Panc1 (cell line): ENCODE measurements at regions not wholly inside any gene's neighbourhood (a gene's known extent, or its start where the extent isn't known, plus 50 kb on each side); places are given as distances from the start of the nearest gene placed in this dataset.

Experiments used
- ATAC-seq: fragments of 200-7000 bp; cut with Tn5 transposase; 2 replicates; pipeline ENCODE4 v1.9.1; 2020; ENCODE audit warnings: mild to moderate bottlenecking, moderate library complexity
- BruUV-seq: library from RNA; stranded (reverse); fragments of 400-500 nt; replicated peaks from 2 replicates; lab custom pipeline; 2021; lab: Mats Ljungman, UMichigan
- CTCF ChIA-PET: fragments of 300-600 bp; sonication (Branson Sonifier 250); formaldehyde crosslinking; loops from one replicate; lab custom pipeline; 2022; ENCODE audit warnings: antibody characterized with exemption; lab: Charles Lee
- POLR2A ChIA-PET: fragments of 300-600 bp; sonication (Branson Sonifier 250); formaldehyde crosslinking; loops from one replicate; lab custom pipeline; 2022; ENCODE audit warnings: antibody characterized with exemption; lab: Charles Lee
- DNase-seq: peaks from one replicate; pipeline ENCODE4 v3.0.0-alpha.2; 2010; ENCODE audit warnings: low read depth, low spot score
- H3K27ac ChIP-seq: 2 replicates; pipeline ENCODE4 v1.5.1; 2011; ENCODE audit warnings: mild to moderate bottlenecking, low read length, inconsistent platforms
- H3K27me3 ChIP-seq: fragments of 200-500 bp; sonication (Bioruptor generic); 2 replicates; pipeline ENCODE4 v1.6.0; 2014; ENCODE audit warnings: low read length, inconsistent platforms; ENCODE audit not compliant: control insufficient read depth, insufficient read depth
- H3K36me3 ChIP-seq: fragments of 200-500 bp; sonication (Bioruptor generic); 2 replicates; pipeline ENCODE4 v1.5.1; 2014; ENCODE audit warnings: inconsistent platforms, mild to moderate bottlenecking, low read length, moderate library complexity; ENCODE audit not compliant: control insufficient read depth, insufficient read depth
- H3K4me1 ChIP-seq: 2 replicates; pipeline ENCODE4 v1.5.1; 2011; ENCODE audit warnings: inconsistent platforms, mild to moderate bottlenecking, low read length, moderate library complexity; ENCODE audit not compliant: control insufficient read depth, insufficient read depth
- H3K4me3 ChIP-seq, 2 experiments: 2 replicates each; pipeline ENCODE4 v1.5.1; 2011 to 2012; ENCODE audit warnings: low read depth in 2 of 2, low read length in 2 of 2, mild to moderate bottlenecking in 2 of 2, inconsistent platforms in 1 of 2, moderate library complexity in 1 of 2
- H3K9me3 ChIP-seq: fragments of 200-500 bp; sonication (Bioruptor generic); 2 replicates; pipeline ENCODE4 v1.5.1; 2014; ENCODE audit warnings: low read depth, mild to moderate bottlenecking, inconsistent platforms, low read length, moderate library complexity; ENCODE audit not compliant: control insufficient read depth, insufficient read depth
- POLR2AphosphoS5 ChIP-seq: IDR thresholded peaks from 2 replicates; pipeline ENCODE4 v1.6.1; 2012; ENCODE audit warnings: mild to moderate bottlenecking, low read depth, low read length, moderate library complexity
- SIN3A ChIP-seq: IDR thresholded peaks from 2 replicates; pipeline ENCODE4 v1.6.1; 2012; ENCODE audit warnings: low read depth, mild to moderate bottlenecking, low read length, moderate library complexity, borderline replicate concordance; ENCODE audit not compliant: insufficient read depth
- TCF7L2 ChIP-seq: IDR thresholded peaks from 2 replicates; pipeline ENCODE4 v1.6.1; 2011; ENCODE audit warnings: mild to moderate bottlenecking, low read depth, low read length, inconsistent platforms
- in situ Hi-C: cut with HindIII; loops from 2 replicates; pipeline ENCODE4 v1.10.0; 2016; ENCODE audit warnings: low sequenced_read_pairs, low pct_unique_long_range_greater_than_20kb
- intact Hi-C: fragments of 100-400 bp; cut with micrococcal nuclease; formaldehyde crosslinking; loops from one replicate; pipeline ENCODE4 v1.10.0; 2022; ENCODE audit not compliant: unreplicated experiment
- TF ChIP-seq, protein P1 (sequence below): fragments of 450-650 bp; IDR thresholded peaks from 2 replicates; pipeline ENCODE4 v1.5.1; 2017; ENCODE audit warnings: mild to moderate bottlenecking
- TF ChIP-seq, protein P2 (sequence below), 2 experiments: IDR thresholded peaks; 2 replicates each; pipeline ENCODE4 v1.6.1; 2011 to 2012; ENCODE audit warnings: low read depth in 2 of 2, control low read depth in 1 of 2, low read length in 1 of 2, mild to moderate bottlenecking in 1 of 2, moderate library complexity in 1 of 2; ENCODE audit not compliant: insufficient read depth in 1 of 2

DNA sequence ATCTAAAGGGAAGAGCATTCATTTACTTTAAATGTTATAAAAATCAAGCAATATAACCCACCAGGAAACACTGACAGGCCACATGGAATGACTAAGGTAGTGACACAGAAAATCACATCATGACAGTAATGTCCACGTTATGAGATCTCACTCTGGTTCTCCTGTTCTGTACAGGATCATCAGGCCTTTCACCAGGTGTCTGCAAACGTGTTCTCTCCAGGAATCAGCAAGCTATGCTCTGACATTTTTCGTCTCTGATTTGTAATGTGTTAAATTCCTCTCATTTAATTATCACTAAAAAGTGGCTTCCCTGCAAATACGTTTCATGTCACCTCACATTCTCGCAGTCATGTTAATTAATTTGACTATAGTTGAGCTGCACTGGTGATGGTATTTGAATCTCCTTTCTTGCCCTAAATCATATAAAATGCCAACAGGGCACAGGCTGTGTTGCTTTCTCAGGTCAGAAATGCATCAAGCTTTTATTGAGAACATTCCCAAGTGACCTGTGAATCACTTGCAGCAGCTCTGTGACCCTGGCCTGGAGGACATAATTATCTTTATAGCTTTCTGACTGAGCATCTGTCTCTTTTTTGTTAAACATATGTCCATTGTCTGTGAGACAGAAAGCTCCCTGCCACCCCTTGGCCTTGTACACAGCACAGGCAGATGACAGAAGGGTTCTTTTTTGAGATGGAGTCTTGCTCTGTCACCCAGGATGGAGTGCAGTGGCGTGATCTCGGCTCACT lies 196.2 kb downstream of the DIRAS2 start:
- CTCF ChIA-PET: no interaction called here
- in situ Hi-C loops: no loop called here
- H3K4me1 ChIP-seq: no peaks in the 10 kb centered on the region
- no peaks in the 10 kb centered on the region for H3K36me3 ChIP-seq
- H3K4me3 ChIP-seq: no peak overlapping the region
- no peak for ATAC-seq
- intact Hi-C loops: no loop called here
- H3K27ac ChIP-seq: no peak overlapping the region
- no peaks in the 10 kb centered on the region for H3K9me3 ChIP-seq
- no peak for DNase-seq
- POLR2A ChIA-PET: no interaction called here
- BruUV-seq: no TSS peak
- no peaks in the 10 kb centered on the region for H3K27me3 ChIP-seq
- TF ChIP-seq, protein P1, sequence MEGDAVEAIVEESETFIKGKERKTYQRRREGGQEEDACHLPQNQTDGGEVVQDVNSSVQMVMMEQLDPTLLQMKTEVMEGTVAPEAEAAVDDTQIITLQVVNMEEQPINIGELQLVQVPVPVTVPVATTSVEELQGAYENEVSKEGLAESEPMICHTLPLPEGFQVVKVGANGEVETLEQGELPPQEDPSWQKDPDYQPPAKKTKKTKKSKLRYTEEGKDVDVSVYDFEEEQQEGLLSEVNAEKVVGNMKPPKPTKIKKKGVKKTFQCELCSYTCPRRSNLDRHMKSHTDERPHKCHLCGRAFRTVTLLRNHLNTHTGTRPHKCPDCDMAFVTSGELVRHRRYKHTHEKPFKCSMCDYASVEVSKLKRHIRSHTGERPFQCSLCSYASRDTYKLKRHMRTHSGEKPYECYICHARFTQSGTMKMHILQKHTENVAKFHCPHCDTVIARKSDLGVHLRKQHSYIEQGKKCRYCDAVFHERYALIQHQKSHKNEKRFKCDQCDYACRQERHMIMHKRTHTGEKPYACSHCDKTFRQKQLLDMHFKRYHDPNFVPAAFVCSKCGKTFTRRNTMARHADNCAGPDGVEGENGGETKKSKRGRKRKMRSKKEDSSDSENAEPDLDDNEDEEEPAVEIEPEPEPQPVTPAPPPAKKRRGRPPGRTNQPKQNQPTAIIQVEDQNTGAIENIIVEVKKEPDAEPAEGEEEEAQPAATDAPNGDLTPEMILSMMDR: no peak
- no peak for TF ChIP-seq TCF7L2
- no peak for TF ChIP-seq POLR2AphosphoS5
- TF ChIP-seq SIN3A: no peak
- TF ChIP-seq, protein P2, sequence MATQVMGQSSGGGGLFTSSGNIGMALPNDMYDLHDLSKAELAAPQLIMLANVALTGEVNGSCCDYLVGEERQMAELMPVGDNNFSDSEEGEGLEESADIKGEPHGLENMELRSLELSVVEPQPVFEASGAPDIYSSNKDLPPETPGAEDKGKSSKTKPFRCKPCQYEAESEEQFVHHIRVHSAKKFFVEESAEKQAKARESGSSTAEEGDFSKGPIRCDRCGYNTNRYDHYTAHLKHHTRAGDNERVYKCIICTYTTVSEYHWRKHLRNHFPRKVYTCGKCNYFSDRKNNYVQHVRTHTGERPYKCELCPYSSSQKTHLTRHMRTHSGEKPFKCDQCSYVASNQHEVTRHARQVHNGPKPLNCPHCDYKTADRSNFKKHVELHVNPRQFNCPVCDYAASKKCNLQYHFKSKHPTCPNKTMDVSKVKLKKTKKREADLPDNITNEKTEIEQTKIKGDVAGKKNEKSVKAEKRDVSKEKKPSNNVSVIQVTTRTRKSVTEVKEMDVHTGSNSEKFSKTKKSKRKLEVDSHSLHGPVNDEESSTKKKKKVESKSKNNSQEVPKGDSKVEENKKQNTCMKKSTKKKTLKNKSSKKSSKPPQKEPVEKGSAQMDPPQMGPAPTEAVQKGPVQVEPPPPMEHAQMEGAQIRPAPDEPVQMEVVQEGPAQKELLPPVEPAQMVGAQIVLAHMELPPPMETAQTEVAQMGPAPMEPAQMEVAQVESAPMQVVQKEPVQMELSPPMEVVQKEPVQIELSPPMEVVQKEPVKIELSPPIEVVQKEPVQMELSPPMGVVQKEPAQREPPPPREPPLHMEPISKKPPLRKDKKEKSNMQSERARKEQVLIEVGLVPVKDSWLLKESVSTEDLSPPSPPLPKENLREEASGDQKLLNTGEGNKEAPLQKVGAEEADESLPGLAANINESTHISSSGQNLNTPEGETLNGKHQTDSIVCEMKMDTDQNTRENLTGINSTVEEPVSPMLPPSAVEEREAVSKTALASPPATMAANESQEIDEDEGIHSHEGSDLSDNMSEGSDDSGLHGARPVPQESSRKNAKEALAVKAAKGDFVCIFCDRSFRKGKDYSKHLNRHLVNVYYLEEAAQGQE (IDR thresholded peaks at IDR 0.05; ENCODE audit: insufficient read depth in 1 of 2, low read depth in 2 of 2, low read length in 1 of 2): no peak

DNA sequence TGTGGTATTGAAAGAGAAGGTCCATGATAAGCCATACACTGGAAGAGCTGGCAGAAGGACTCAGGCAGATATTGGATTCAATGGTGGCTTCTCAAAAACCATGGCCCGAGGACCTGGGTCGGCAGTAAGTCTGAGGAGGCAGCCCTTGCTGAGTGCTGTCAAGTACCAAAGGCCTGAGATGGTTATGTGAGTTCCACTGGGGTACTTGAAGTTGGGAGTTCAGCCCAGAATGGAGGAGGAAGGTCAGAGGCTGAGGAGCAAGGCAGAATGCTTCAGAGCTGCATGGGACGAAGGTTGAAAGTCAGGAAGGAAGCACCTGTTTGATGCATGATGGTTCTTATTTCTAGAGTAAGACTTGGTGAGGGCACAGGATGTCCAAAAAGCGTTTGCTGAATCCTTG lies 194.9 kb downstream of the DIRAS2 start:
- Histone ChIP-seq H3K27ac (no peak overlapping the region), H3K27me3 (no peaks in the 10 kb centered on the region), H3K36me3 (no peaks in the 10 kb centered on the region), H3K9me3 (no peaks in the 10 kb centered on the region), H3K4me3 (no peak overlapping the region), H3K4me1 (no peaks in the 10 kb centered on the region)
- ChIA-PET POLR2A (no interaction called here), CTCF (no interaction called here)
- TF ChIP-seq SIN3A: no peak
- intact Hi-C loops: no loop called here
- no TSS peak for BruUV-seq
- ATAC-seq: no peak
- no peak for DNase-seq
- in situ Hi-C loops: no loop called here

DNA sequence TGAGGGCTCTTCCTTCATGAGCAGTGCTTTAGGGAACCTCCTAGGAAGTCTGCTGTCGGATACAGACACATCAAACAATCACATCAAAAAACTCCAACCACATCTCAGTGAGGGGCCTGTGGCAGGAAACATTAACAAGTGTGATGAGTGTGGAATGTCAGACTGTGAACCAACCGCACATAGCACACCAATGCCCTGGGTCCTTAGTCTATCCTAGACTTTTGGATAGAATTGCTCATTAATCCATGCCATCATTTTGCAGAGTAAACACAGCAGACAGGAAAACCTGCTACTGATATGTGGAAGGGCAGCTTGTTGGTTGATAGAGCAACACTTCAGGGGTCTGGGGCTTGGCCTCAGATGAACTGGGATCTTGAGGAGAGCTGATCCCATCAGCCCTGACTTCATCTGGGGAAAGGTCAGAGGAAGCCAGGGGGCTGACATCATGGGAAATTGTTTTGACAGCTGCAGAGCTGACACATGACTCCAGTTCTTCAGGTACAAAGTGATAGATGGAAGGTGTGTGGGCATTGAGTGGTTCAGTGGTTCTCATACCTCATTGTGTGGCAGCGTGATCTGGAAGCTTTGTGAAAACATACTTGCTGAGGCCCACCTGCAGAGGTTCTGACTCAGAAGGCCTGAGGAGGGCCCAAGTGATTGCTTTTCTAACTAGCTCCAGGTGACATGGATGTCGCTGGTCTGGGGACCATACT lies 193.3 kb downstream of the DIRAS2 start:
- Histone ChIP-seq H3K27ac (no peak overlapping the region), H3K4me1 (no peaks in the 10 kb centered on the region), H3K27me3 (no peaks in the 10 kb centered on the region), H3K4me3 (no peak overlapping the region), H3K36me3 (no peaks in the 10 kb centered on the region), H3K9me3 (no peaks in the 10 kb centered on the region)
- POLR2A ChIA-PET: no interaction called here
- DNase-seq (no peak), ATAC-seq (no peak)
- CTCF ChIA-PET: no interaction called here
- no TSS peak for BruUV-seq
- no peak for TF ChIP-seq SIN3A
- TF ChIP-seq POLR2AphosphoS5: no peak
- TF ChIP-seq TCF7L2: no peak
- TF ChIP-seq, protein P1: no peak
- TF ChIP-seq, protein P2 (IDR thresholded peaks at IDR 0.05; ENCODE audit: insufficient read depth in 1 of 2, low read depth in 2 of 2, low read length in 1 of 2): no peak
- intact Hi-C loops: no loop called here
- in situ Hi-C loops: no loop called here
